Tibial artery (tissue), 4 donors: ENCODE measurements at regions not wholly inside any gene's neighbourhood (a gene's known extent, or its start where the extent isn't known, plus 50 kb on each side); places are given as distances from the start of the nearest gene placed in this dataset.

ENCODE experiments used
- DNase-seq, 2 donors: peaks; one replicate each; pipeline ENCODE4 v3.0.0-alpha.2; 2019
- H3K27ac ChIP-seq, 2 donors: fragments of 200-600 bp; sonication (generic) in 1 of 2; 1 replicate in 1 of 2; 2 replicates in 1 of 2; pipeline ENCODE4 v1.5.1; 2018 to 2019; ENCODE audit warnings: mild to moderate bottlenecking in 1 of 2
- H3K27me3 ChIP-seq, 2 donors: fragments of 200-600 bp; sonication (generic) in 1 of 2; one replicate each; pipeline versions ENCODE4 v1.5.1 to v1.6.0; 2016 to 2019
- H3K36me3 ChIP-seq, 3 donors: fragments of 200-600 bp; sonication (generic) in 2 of 3; one replicate each; pipeline ENCODE4 v1.5.1; 2016 to 2019; ENCODE audit warnings: mild to moderate bottlenecking in 2 of 3
- H3K4me1 ChIP-seq, 4 donors: fragments of 200-600 bp; sonication (generic) in 2 of 4; 1 replicate in 3 of 4; 2 replicates in 1 of 4; pipeline ENCODE4 v1.5.1; 2016 to 2019
- H3K4me3 ChIP-seq, 2 donors: fragments of 200-600 bp; sonication (generic) in 1 of 2; 1 replicate in 1 of 2; 2 replicates in 1 of 2; pipeline ENCODE4 v1.5.1; 2018 to 2019; ENCODE audit warnings: mild to moderate bottlenecking in 2 of 2
- H3K9me3 ChIP-seq, 3 donors: fragments of 200-600 bp; sonication (generic) in 1 of 3; one replicate each; pipeline ENCODE4 v1.5.1; 2016 to 2019
- intact Hi-C: fragments of 100-400 bp; cut with DNase I; formaldehyde crosslinking; loops from one replicate; pipeline ENCODE4 v1.15.0; 2023; ENCODE audit warnings: low total_unique reads
- TF ChIP-seq, protein P1 (sequence below), 2 experiments: fragments of 200-600 bp in 1 of 2; fragments of 450-650 bp in 1 of 2; IDR thresholded peaks; one replicate each; pipeline ENCODE4 v1.5.1; 2017 to 2019; ENCODE audit warnings: antibody characterized with exemption in 2 of 2, mild to moderate bottlenecking in 1 of 2, moderate library complexity in 1 of 2

DNA sequence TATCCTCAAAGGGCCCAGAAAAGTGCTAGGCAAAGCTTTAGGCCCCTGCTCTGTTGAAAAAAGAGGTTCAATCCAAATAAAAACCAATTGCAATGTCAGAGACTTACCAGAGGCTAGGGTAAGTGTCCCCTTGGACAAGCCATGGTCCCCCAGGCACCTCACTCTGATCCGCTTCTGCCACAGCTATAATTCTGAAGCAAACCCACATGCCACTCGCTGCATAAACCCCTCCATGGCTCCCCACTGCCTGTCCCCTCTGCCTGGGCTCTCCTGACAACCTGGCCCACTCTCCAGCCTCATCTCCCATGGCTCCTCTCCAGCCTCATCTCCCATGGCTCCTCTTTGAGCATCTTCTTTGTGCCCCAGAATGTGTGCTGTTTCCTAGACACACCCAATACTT lies 169.6 kb upstream of the TLE3 start:
- no peaks in the 10 kb centered on the region for H3K9me3 ChIP-seq
- H3K4me1 ChIP-seq = peaks cover 0 to 56% (median 45%) of the 10 kb centered on the region in 4 donors
- H3K27ac ChIP-seq = peak overlapping the region; percentile 9 to 59
- DNase-seq = no peak
- H3K4me3 ChIP-seq = no peak overlapping the region
- H3K36me3 ChIP-seq = no peaks in the 10 kb centered on the region
- H3K27me3 ChIP-seq = no peaks in the 10 kb centered on the region
- TF ChIP-seq, protein P1, sequence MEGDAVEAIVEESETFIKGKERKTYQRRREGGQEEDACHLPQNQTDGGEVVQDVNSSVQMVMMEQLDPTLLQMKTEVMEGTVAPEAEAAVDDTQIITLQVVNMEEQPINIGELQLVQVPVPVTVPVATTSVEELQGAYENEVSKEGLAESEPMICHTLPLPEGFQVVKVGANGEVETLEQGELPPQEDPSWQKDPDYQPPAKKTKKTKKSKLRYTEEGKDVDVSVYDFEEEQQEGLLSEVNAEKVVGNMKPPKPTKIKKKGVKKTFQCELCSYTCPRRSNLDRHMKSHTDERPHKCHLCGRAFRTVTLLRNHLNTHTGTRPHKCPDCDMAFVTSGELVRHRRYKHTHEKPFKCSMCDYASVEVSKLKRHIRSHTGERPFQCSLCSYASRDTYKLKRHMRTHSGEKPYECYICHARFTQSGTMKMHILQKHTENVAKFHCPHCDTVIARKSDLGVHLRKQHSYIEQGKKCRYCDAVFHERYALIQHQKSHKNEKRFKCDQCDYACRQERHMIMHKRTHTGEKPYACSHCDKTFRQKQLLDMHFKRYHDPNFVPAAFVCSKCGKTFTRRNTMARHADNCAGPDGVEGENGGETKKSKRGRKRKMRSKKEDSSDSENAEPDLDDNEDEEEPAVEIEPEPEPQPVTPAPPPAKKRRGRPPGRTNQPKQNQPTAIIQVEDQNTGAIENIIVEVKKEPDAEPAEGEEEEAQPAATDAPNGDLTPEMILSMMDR (IDR thresholded peaks at IDR 0.05) = no peak
- intact Hi-C loops = no loop called here

DNA sequence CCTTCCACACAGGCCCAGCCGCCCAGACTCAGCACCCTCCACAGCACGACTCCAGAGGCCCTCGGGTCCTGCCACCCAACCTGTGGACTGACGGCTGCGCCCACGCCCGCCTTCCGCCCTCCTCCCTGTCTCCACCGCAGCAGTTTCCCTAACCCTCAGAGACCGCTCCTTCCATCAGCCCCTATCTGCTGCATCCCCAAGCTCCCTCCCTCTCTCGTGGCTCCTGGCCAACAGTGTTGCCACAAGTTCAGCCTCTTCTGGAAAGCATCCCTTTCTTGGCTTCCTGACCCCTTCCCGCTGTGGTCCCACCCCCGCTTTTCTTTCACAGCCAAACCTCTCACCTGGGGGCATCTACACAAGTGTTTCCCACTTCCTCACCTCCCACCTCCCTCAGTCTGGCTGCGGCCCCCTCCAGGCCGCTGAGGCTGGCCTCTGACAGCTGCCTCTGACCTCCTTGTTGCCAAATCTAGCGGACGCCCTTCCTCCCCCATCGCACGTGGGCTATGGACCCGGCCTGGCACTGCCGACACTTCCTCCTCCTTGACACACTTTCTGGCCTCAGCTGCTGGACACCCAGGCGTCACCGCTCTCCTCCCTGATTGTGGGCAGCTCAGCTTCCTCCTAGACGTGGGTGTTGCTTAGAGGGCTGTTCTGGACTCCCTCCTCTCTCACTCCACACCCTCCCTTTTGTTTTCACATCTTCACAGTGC lies 168.8 kb upstream of the TLE3 start:
- peak overlapping the region; percentile 9 to 59 for H3K27ac ChIP-seq
- no peaks in the 10 kb centered on the region for H3K27me3 ChIP-seq
- H3K4me3 ChIP-seq = no peak overlapping the region
- H3K36me3 ChIP-seq = no peaks in the 10 kb centered on the region
- no peaks in the 10 kb centered on the region for H3K9me3 ChIP-seq
- TF ChIP-seq, protein P1 (IDR thresholded peaks at IDR 0.05) = no peak
- DNase-seq = peak; percentile 90
- intact Hi-C loops = no loop called here
- H3K4me1 ChIP-seq = peaks cover 0 to 48% (median 37%) of the 10 kb centered on the region in 4 donors

DNA sequence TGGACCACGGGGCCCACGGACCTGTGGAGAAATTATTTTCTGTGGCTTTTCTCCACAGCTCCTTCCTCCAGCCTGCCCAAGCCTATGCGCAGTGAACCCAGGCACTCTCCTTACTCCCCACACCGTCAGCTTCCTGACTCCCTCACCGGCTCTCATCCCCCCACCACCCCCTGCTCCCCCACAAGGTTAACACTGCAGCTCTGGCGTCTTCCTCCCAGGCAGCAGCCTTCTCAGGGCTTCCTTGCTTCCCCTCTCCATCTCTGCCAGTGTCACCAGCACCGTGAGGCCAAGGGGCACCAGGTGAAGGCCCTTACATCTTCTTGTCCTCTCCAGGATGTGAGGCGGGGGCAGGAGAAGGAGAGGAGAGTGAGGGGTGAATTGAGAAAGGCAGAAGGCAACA lies 168.3 kb upstream of the TLE3 start:
- H3K27me3 ChIP-seq = no peaks in the 10 kb centered on the region
- TF ChIP-seq, protein P1 (IDR thresholded peaks at IDR 0.05) = no peak
- peak overlapping the region in 1 of 2 donors; percentile 59 for H3K27ac ChIP-seq
- no peak for DNase-seq
- intact Hi-C loops = no loop called here
- H3K9me3 ChIP-seq = no peaks in the 10 kb centered on the region
- H3K4me3 ChIP-seq = no peak overlapping the region
- peaks cover 0 to 42% (median 32%) of the 10 kb centered on the region in 4 donors for H3K4me1 ChIP-seq
- H3K36me3 ChIP-seq = no peaks in the 10 kb centered on the region

DNA sequence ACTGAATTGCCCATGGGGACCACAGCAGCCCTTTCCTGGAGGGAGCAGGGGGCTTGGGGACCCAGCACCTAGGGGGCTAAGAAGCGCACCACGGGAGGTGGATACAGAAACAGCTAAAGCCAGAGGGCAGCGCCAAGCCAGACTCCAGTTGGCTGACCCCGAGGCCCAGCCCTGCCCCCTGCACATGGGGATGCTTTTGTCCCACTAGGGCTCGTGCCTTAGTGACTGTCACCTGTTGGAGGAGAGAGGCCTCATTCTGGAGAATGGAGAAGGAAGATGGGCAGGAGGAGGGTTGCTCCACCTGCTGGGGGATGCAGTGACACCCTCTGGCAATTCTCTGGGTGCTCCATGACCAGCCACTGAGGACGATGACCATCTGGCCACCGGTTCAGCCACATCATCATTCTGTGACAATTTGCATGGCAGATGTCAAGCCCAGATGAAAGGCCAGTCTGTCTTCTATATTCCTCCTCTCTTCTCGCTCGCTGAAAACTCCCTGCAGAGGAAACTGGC lies 167.8 kb upstream of the TLE3 start:
- H3K27me3 ChIP-seq = no peaks in the 10 kb centered on the region
- intact Hi-C loops = no loop called here
- H3K36me3 ChIP-seq = no peaks in the 10 kb centered on the region
- H3K9me3 ChIP-seq = no peaks in the 10 kb centered on the region
- H3K27ac ChIP-seq = no peak overlapping the region
- peaks cover 0 to 39% (median 27%) of the 10 kb centered on the region in 4 donors for H3K4me1 ChIP-seq
- DNase-seq = no peak
- TF ChIP-seq, protein P1 (IDR thresholded peaks at IDR 0.05) = no peak
- no peak overlapping the region for H3K4me3 ChIP-seq

DNA sequence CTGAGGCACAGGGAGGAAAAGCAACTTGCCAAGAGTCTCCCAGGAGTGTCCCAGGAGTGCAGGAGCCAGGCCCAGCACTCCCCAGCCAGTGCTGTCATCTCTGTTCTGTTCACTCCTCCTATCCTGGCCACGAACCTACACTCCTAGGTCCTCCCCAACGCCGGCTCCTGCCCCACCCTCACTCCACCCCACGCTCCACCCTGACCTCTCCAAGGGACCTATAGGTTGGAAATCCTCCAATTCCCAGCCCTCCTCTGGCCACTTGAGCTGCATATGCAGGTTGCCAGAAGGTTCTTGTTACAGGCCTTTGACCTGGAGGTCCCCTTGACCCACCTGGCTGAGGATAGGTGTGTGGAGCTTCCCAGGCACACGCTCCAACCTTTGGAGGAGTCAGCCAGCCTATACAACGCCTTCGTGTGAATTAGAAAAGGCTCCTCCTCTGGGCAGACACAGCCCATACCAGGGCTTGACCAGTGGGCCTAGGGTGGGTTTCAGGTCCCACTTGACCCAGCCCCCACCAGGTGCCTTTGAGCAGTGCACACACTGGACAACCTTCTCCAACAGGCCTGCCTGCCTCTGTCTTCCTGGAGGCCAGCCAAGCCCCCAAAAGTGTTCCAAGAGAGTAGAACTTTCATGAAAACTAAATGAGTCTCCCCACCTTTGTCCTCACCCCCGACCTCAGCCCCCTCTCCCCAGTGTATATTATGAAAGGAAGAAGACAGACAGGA lies 167.2 kb upstream of the TLE3 start:
- intact Hi-C loops = loop anchor here (5.0 kb wide), 1 partner anchor 68 kb away; no protein-coding TSS in a partner anchor

More for the DNA sequence above, 167.2 kb upstream of the TLE3 start:
- H3K4me3 ChIP-seq = no peak overlapping the region
- no peak overlapping the region for H3K27ac ChIP-seq
- H3K36me3 ChIP-seq = no peaks in the 10 kb centered on the region
- no peaks in the 10 kb centered on the region for H3K27me3 ChIP-seq
- TF ChIP-seq, protein P1 (IDR thresholded peaks at IDR 0.05) = no peak
- no peak for DNase-seq
- peaks cover 0 to 34% (median 22%) of the 10 kb centered on the region in 4 donors for H3K4me1 ChIP-seq
- no peaks in the 10 kb centered on the region for H3K9me3 ChIP-seq
